ENCODE measurements at regions not wholly inside any gene's neighbourhood (a gene's known extent, or its start where the extent isn't known, plus 50 kb on each side); places are given as distances from the start of the nearest gene placed in this dataset.

- Histone ChIP-seq H4K20me1 (ENCODE audit: control insufficient read depth, insufficient read depth, insufficient read length) (no peaks in the 10 kb centered on the region), H3K79me1 (ENCODE audit: insufficient read depth, low read depth, low read length, poor library complexity, severe bottlenecking) (no peaks in the 10 kb centered on the region), H3K79me2 (ENCODE audit: insufficient read depth, low read length) (no peaks in the 10 kb centered on the region), H3K9me3 (ENCODE audit: control insufficient read depth, low read depth, low read length) (no peaks in the 10 kb centered on the region), H3K9ac (ENCODE audit: extremely low read depth, insufficient read length, low read length) (no peak overlapping the region), H3K23ac (ENCODE audit: insufficient read length, low read depth, low read length) (no peak overlapping the region), H3K18ac (ENCODE audit: insufficient read length, low read depth, low read length) (no peak overlapping the region), H2BK12ac (ENCODE audit: insufficient read length, low read depth, low read length) (no peak overlapping the region), H2AFZ (ENCODE audit: low read length) (no peak overlapping the region), H3K27ac (ENCODE audit: insufficient read length, low read depth, low read length) (no peak overlapping the region), H3T11ph (ENCODE audit: low read length) (no peak overlapping the region), H3K14ac (ENCODE audit: insufficient read depth, low read length) (no peak overlapping the region), H4K8ac (replicated peaks; ENCODE audit: insufficient read length, low read depth, low read length) (no peak overlapping the region), H3K23me2 (ENCODE audit: insufficient read length, low read depth, low read length, poor library complexity, severe bottlenecking) (no peaks in the 10 kb centered on the region), H2BK15ac (ENCODE audit: low read depth, low read length) (no peak overlapping the region), H3K4me1 (ENCODE audit: insufficient read depth, low read length) (no peaks in the 10 kb centered on the region), H3K4ac (ENCODE audit: low read depth, low read length) (no peak overlapping the region), H2BK5ac (ENCODE audit: insufficient read length, low read length) (no peak overlapping the region), H2BK20ac (ENCODE audit: low read depth, low read length, poor library complexity, severe bottlenecking) (no peak overlapping the region), H4K91ac (ENCODE audit: insufficient read length, low read depth, low read length) (no peak overlapping the region), H3K4me2 (ENCODE audit: insufficient read depth, insufficient read length, low read length) (no peak overlapping the region), H2BK120ac (ENCODE audit: low read depth, low read length, poor library complexity, severe bottlenecking) (no peak overlapping the region), H2AK5ac (ENCODE audit: insufficient read length, low read length) (no peak overlapping the region), H4K5ac (ENCODE audit: insufficient read length, low read depth, low read length) (no peak overlapping the region), H3K56ac (ENCODE audit: insufficient read length, low read depth, low read length) (no peak overlapping the region), H3K27me3 (ENCODE audit: insufficient read depth, low read length) (no peaks in the 10 kb centered on the region)
- Mint-ChIP-seq H3K4me3 (no peak overlapping the region), H3K27ac (no peak overlapping the region), H3K27me3 (ENCODE audit: low read depth) (no peaks in the 10 kb centered on the region), H3K36me3 (ENCODE audit: insufficient read depth in 1 of 3, low read depth in 3 of 3) (no peaks in the 10 kb centered on the region), H3K9me3 (peaks cover 0 to 3% of the 10 kb centered on the region in 2 experiments; a peak in 2 of 5 replicates), H3K4me1 (peaks cover 0 to 4% of the 10 kb centered on the region in 2 experiments; a peak in 1 of 4 replicates)
- WGBS (ENCODE audit: extremely low coverage, insufficient read length, low lambda C conversion rate): no CpG with 5 or more reads among the region's 5 CpGs
- no peak for DNase-seq
- no peak for TF ChIP-seq CTCF (conservative IDR thresholded peaks at IDR 0.05)
Observed at GRCh38 chr18:73552171-73552570, 595.5 kb downstream of the FBXO15 start.

Measured in H9 (cell line).